Adrenal gland (tissue), 9 donors: ENCODE measurements at regions not wholly inside any gene's neighbourhood (a gene's known extent, or its start where the extent isn't known, plus 50 kb on each side); places are given as distances from the start of the nearest gene placed in this dataset.
A peak's percentile ranks its signal among the peaks of the same experiment; 100 is the strongest.

Experiments used
- DNase-seq, 7 donors: peaks; one replicate each; pipeline ENCODE4 v3.0.0-alpha.2; 2019 to 2020
- H3K27ac ChIP-seq, 5 donors: fragments of 200-600 bp; sonication (generic) in 4 of 5; 1 replicate in 3 of 5; 2 replicates in 2 of 5; pipeline versions ENCODE4 v1.5.1 to v1.8.0; 2016 to 2020; ENCODE audit warnings: mild to moderate bottlenecking in 1 of 5
- H3K27me3 ChIP-seq: fragments of 200-600 bp; 2 replicates; pipeline ENCODE4 v1.8.0; 2021
- H3K36me3 ChIP-seq, 2 donors: fragments of 200-600 bp; replicated peaks in 1 of 2; 1 replicate in 1 of 2; 2 replicates in 1 of 2; pipeline versions ENCODE4 v1.5.1 to v1.8.0; 2018 to 2022
- H3K4me1 ChIP-seq, 2 donors: fragments of 200-600 bp; replicated peaks in 1 of 2; 1 replicate in 1 of 2; 2 replicates in 1 of 2; pipeline versions ENCODE4 v1.5.1 to v1.8.0; 2018 to 2021
- H3K4me3 ChIP-seq, 4 donors: fragments of 200-600 bp; sonication (generic) in 3 of 4; one replicate each; pipeline ENCODE4 v1.5.1; 2016 to 2018
- H3K9me3 ChIP-seq, 3 donors: fragments of 200-600 bp; sonication (generic) in 1 of 3; replicated peaks in 1 of 3; 1 replicate in 2 of 3; 2 replicates in 1 of 3; pipeline versions ENCODE4 v1.5.1 to v1.8.0; 2016 to 2021
- POLR2A ChIP-seq, 2 donors: fragments of 450-650 bp; IDR thresholded peaks; one replicate each; pipeline ENCODE4 v1.6.1; 2017; ENCODE audit warnings: antibody characterized with exemption in 2 of 2, mild to moderate bottlenecking in 2 of 2, moderate library complexity in 1 of 2
- WGBS, 4 donors: extraction: QIAGEN DNeasy Blood & Tissue Kit in 2 of 4; methylation state at CpG; one replicate each; pipeline versions ENCODE4 v1.1.5 to v1.1.7; 2013 to 2017; 5-methylcytosine and 5-hydroxymethylcytosine counted together
- intact Hi-C, 2 donors: fragments of 100-400 bp; cut with DNase I; formaldehyde crosslinking; loops; one replicate each; pipeline versions ENCODE4 v1.14.1 to v1.15.0; 2022 to 2023
- TF ChIP-seq, protein P1 (sequence below), 6 experiments: fragments of 450-650 bp in 4 of 6; fragments of 200-600 bp in 2 of 6; sonication (generic) in 1 of 6; IDR thresholded peaks; 1 replicate in 5 of 6; 2 replicates in 1 of 6; pipeline versions ENCODE4 v1.5.1 to v1.8.0; 2016 to 2021; ENCODE audit warnings: antibody characterized with exemption in 6 of 6, mild to moderate bottlenecking in 2 of 6, moderate library complexity in 1 of 6
- donor health status: healthy with polysubstance abuse.
- donor health status: Bipolar disorder and iron deficiency.
- donor health status: DM: yes; HTN: yes; CAD: no.
- donor health status: DM: no; HTN: no; CAD: no.
- donor health status: DM: no; HTN: no; CAD: no.

DNA sequence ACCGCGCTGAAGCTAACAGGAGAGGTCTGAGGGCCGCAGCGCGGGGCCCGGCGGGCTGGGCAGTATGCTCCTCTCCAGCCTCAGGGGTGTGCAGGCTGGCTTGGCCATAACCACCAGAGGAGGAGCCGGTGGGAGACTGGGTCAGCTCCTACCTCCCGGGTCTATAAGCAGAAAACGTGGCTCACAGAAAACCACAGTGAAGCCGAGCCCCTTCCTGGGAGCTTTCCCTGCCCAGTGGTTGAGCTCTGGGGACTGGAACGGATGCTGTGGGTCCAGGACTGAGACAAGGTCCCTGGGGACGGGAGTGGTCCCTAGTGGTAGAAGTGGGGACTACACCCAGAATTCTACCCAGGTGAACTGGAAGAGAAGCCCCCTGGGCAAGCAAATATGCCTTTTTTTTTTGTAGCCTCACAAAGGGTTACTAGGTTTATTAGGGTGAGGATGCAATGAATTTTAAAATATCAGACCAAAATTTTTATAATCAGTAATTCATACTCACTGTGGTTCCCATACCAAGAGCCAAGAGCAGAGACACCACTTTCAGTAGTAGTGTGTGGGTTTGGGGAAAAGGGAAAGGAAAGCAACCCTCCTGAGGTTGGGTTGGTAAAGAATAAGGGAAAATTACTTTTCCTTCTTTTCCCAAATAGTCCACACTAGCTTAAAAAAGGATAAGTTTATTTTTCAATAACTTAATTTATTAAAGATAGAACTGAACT lies 67.9 kb upstream of the PRKCQ start:
- Histone ChIP-seq H3K4me3 (no peak overlapping the region), H3K36me3 (no peaks in the 10 kb centered on the region), H3K9me3 (no peaks in the 10 kb centered on the region), H3K27ac (no peak overlapping the region), H3K4me1 (no peaks in the 10 kb centered on the region), H3K27me3 (peaks cover 8% of the 10 kb centered on the region)
- TF ChIP-seq POLR2A (IDR thresholded peaks at IDR 0.05), result no peak
- TF ChIP-seq, protein P1, sequence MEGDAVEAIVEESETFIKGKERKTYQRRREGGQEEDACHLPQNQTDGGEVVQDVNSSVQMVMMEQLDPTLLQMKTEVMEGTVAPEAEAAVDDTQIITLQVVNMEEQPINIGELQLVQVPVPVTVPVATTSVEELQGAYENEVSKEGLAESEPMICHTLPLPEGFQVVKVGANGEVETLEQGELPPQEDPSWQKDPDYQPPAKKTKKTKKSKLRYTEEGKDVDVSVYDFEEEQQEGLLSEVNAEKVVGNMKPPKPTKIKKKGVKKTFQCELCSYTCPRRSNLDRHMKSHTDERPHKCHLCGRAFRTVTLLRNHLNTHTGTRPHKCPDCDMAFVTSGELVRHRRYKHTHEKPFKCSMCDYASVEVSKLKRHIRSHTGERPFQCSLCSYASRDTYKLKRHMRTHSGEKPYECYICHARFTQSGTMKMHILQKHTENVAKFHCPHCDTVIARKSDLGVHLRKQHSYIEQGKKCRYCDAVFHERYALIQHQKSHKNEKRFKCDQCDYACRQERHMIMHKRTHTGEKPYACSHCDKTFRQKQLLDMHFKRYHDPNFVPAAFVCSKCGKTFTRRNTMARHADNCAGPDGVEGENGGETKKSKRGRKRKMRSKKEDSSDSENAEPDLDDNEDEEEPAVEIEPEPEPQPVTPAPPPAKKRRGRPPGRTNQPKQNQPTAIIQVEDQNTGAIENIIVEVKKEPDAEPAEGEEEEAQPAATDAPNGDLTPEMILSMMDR (IDR thresholded peaks at IDR 0.05), result peak; percentile 14 to 60 (median 46)
- intact Hi-C loops, result no loop called here
- DNase-seq, result peak; percentile 18 to 54 (median 22)
- WGBS, 4 donors, result 35 to 54% (median 46%) methylated on average over 7 to 13 of the region's 13 CpGs

GRCh38 chr10:6643962-6644361 lies 63.9 kb upstream of the PRKCQ start:
- 39 to 59% (median 52%) methylated on average over 3 of the region's 3 CpGs for WGBS, 4 donors
- TF ChIP-seq, protein P1 (IDR thresholded peaks at IDR 0.05), result no peak
- TF ChIP-seq POLR2A (IDR thresholded peaks at IDR 0.05), result no peak
- Histone ChIP-seq H3K4me1 (no peaks in the 10 kb centered on the region), H3K4me3 (no peak overlapping the region), H3K27me3 (peaks cover 8% of the 10 kb centered on the region), H3K9me3 (no peaks in the 10 kb centered on the region), H3K27ac (no peak overlapping the region), H3K36me3 (no peaks in the 10 kb centered on the region)
- DNase-seq, result no peak
- intact Hi-C loops, result no loop called here

DNA sequence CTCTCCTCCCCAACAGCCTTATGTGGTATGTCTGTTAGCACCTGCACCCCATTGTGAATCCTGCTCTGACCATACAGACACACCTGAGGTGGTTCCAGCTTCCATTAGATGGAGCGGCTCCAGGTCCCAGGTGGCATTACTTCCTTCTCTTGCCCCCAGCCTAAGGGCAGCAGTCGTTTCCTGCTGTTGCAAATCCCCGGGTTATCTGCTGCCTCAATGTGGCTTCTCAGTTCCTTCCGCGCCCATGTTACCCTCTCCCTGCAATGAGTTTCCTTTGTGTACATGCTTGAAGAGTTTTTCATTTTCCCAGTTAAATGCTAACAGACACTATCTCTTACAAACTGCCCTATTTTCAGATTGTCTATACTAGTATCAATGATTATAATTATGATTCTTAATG lies 62.8 kb upstream of the PRKCQ start:
- WGBS, 4 donors, result 29 to 58% (median 40%) methylated on average over 5 of the region's 5 CpGs
- intact Hi-C loops, result no loop called here

GRCh38 chr10:6640433-6641040 lies 60.5 kb upstream of the PRKCQ start:
- H3K4me1 ChIP-seq, result no peaks in the 10 kb centered on the region
- DNase-seq, result no peak
- intact Hi-C loops, result no loop called here
- TF ChIP-seq, protein P1 (IDR thresholded peaks at IDR 0.05), result no peak
- no peak for TF ChIP-seq POLR2A (IDR thresholded peaks at IDR 0.05)
- no peak overlapping the region for H3K27ac ChIP-seq
- no peaks in the 10 kb centered on the region for H3K9me3 ChIP-seq
- H3K27me3 ChIP-seq, result no peaks in the 10 kb centered on the region
- H3K36me3 ChIP-seq, result no peaks in the 10 kb centered on the region
- H3K4me3 ChIP-seq, result no peak overlapping the region

More for the DNA sequence above, 62.8 kb upstream of the PRKCQ start:
- DNase-seq, result no peak
- no peak overlapping the region for H3K27ac ChIP-seq
- no peak overlapping the region for H3K4me3 ChIP-seq
- no peaks in the 10 kb centered on the region for H3K4me1 ChIP-seq
- no peak for TF ChIP-seq POLR2A (IDR thresholded peaks at IDR 0.05)
- TF ChIP-seq, protein P1 (IDR thresholded peaks at IDR 0.05), result no peak
- H3K36me3 ChIP-seq, result no peaks in the 10 kb centered on the region
- H3K27me3 ChIP-seq, result peaks cover 3% of the 10 kb centered on the region
- H3K9me3 ChIP-seq, result no peaks in the 10 kb centered on the region
